ENCODE measurements at regions not wholly inside any gene's neighbourhood (a gene's known extent, or its start where the extent isn't known, plus 50 kb on each side); places are given as distances from the start of the nearest gene placed in this dataset.
A peak's percentile ranks its signal among the peaks of the same experiment; 100 is the strongest.

GRCh38 chr6:126761854-126762253, 356.6 kb upstream of the RSPO3 start:
- no peak for DNase-seq
- H3K4me3 ChIP-seq (ENCODE audit: low read length): no peak overlapping the region
- peak in 1 of 2 donors; percentile 29 for ATAC-seq
- H3K27ac ChIP-seq (ENCODE audit: low read length): no peak overlapping the region
- no peaks in the 10 kb centered on the region for H3K27me3 ChIP-seq (ENCODE audit: control insufficient read depth, insufficient read depth)
- 54% methylated on average over 3 of the region's 3 CpGs for WGBS
- H3K4me1 ChIP-seq (ENCODE audit: control insufficient read depth, insufficient read depth, low read length): no peaks in the 10 kb centered on the region
- intact Hi-C loops (cut with DNase I): no loop called here
- no peaks in the 10 kb centered on the region for H3K9me3 ChIP-seq (ENCODE audit: control insufficient read depth, low read length)

GRCh38 chr6:126764104-126764503, 354.4 kb upstream of the RSPO3 start:
- Histone ChIP-seq H3K4me3 (ENCODE audit: low read length) (no peak overlapping the region), H3K27ac (ENCODE audit: low read length) (no peak overlapping the region), H3K27me3 (ENCODE audit: control insufficient read depth, insufficient read depth) (no peaks in the 10 kb centered on the region), H3K4me1 (ENCODE audit: control insufficient read depth, insufficient read depth, low read length) (no peaks in the 10 kb centered on the region), H3K9me3 (ENCODE audit: control insufficient read depth, low read length) (no peaks in the 10 kb centered on the region)
- intact Hi-C loops (cut with DNase I): no loop called here
- ATAC-seq (peak in 1 of 2 donors; percentile 85), DNase-seq (no peak)
- WGBS: 46% methylated on average over 4 of the region's 4 CpGs

DNA sequence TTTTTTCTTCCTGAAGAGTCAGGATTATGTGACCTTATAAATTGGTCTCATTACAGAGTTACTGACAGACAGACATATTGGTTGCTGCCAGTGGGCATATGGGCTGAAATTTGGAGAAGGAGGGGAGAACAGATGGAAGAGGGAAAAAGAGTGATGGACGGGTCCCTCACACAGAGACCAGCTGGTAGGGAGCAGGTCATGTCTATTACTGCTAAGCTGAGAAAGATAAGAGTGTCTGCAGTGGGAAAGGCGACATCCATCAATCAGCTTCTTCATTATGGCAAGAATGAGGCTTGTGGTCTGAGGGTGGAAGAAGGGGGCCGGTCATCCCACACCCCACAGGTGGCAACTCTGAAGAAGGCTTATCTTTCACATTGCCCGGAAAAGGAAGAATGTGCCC, 353.8 kb upstream of the RSPO3 start:
- ATAC-seq: peak in 1 of 2 donors; percentile 36
- H3K9me3 ChIP-seq (ENCODE audit: control insufficient read depth, low read length): no peaks in the 10 kb centered on the region
- no peak for DNase-seq
- H3K4me1 ChIP-seq (ENCODE audit: control insufficient read depth, insufficient read depth, low read length): no peaks in the 10 kb centered on the region
- H3K27me3 ChIP-seq (ENCODE audit: control insufficient read depth, insufficient read depth): no peaks in the 10 kb centered on the region
- no peak overlapping the region for H3K27ac ChIP-seq (ENCODE audit: low read length)
- intact Hi-C loops (cut with DNase I): no loop called here
- no peak overlapping the region for H3K4me3 ChIP-seq (ENCODE audit: low read length)
- WGBS: 73% methylated on average over 4 of the region's 4 CpGs

DNA sequence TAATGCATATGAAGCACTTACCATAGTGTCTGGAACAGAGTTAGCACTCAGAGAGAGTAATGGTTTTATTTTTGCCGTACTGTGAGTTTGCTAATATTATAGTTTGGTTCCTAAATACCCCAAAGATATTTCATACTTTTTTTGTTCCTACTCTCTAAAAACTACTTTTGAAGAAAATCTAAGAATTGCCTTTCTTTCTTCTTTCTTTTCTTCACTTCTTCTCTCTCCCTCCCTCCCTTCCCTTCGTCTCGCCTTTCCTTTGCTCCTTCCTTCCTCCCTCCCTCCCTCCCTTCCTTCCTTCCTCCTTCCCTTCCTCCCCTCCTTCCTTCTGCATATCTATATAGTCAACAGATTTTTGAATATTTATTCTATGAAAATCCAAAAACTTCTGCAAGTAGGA, 351.7 kb upstream of the RSPO3 start:
- H3K4me1 ChIP-seq (ENCODE audit: control insufficient read depth, insufficient read depth, low read length): no peaks in the 10 kb centered on the region
- H3K4me3 ChIP-seq (ENCODE audit: low read length): no peak overlapping the region
- ATAC-seq (no peak), DNase-seq (no peak)
- H3K9me3 ChIP-seq (ENCODE audit: control insufficient read depth, low read length): no peaks in the 10 kb centered on the region
- no peaks in the 10 kb centered on the region for H3K27me3 ChIP-seq (ENCODE audit: control insufficient read depth, insufficient read depth)
- WGBS: 84% methylated on average over 3 of the region's 3 CpGs
- intact Hi-C loops (cut with DNase I): no loop called here
- no peak overlapping the region for H3K27ac ChIP-seq (ENCODE audit: low read length)

- DNase-seq: no peak
- no peak for ATAC-seq
- H3K9me3 ChIP-seq (ENCODE audit: control insufficient read depth, low read length): no peaks in the 10 kb centered on the region
- WGBS: 37% methylated on average over 1 of the region's 1 CpG
- H3K27ac ChIP-seq (ENCODE audit: low read length): no peak overlapping the region
- no peaks in the 10 kb centered on the region for H3K27me3 ChIP-seq (ENCODE audit: control insufficient read depth, insufficient read depth)
- intact Hi-C loops (cut with DNase I): no loop called here
- no peaks in the 10 kb centered on the region for H3K4me1 ChIP-seq (ENCODE audit: control insufficient read depth, insufficient read depth, low read length)
- H3K4me3 ChIP-seq (ENCODE audit: low read length): no peak overlapping the region
Observed at GRCh38 chr6:126767711-126768110, 350.8 kb upstream of the RSPO3 start.

GRCh38 chr6:126770176-126770575, 348.3 kb upstream of the RSPO3 start:
- no peak overlapping the region for H3K27ac ChIP-seq (ENCODE audit: low read length)
- H3K4me1 ChIP-seq (ENCODE audit: control insufficient read depth, insufficient read depth, low read length): peaks cover 2% of the 10 kb centered on the region
- ATAC-seq (no peak), DNase-seq (no peak)
- H3K27me3 ChIP-seq (ENCODE audit: control insufficient read depth, insufficient read depth): no peaks in the 10 kb centered on the region
- WGBS: 48% methylated on average over 1 of the region's 1 CpG
- no peak overlapping the region for H3K4me3 ChIP-seq (ENCODE audit: low read length)
- no peaks in the 10 kb centered on the region for H3K9me3 ChIP-seq (ENCODE audit: control insufficient read depth, low read length)
- intact Hi-C loops (cut with DNase I): no loop called here

DNA sequence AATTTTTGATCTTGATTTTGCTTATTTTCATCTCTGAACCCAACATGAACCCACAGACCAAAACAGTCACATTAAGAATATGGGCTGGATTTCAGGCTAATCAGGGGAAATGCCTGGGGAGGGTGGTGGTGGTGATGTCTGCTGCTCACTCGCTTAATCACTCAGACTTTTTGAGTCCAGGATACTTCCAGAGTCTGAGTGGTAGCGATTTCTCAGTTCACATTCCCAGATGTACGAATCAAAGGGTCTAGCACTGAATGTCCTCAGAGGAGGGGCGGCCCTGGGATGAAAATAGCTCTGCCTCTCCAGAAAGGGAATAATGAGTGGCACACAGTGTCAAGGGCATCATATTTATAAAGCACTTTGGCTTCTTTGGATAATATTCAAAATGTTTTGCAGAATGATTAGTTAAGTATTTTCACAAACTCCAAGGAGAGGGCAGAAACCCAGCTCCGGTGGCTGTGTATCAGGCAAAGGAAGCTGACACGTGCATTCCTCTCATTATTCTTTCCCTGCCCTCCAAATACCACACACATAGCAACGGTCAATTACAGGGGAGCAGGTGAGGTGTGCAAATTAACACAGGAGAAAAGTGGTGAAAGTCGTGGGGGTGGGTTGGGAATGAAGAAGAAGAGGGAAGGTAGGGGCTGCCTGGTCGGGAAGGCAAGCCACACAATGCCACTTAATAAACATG, 345.2 kb upstream of the RSPO3 start:
- peaks cover 2% of the 10 kb centered on the region for H3K4me1 ChIP-seq (ENCODE audit: control insufficient read depth, insufficient read depth, low read length)
- H3K9me3 ChIP-seq (ENCODE audit: control insufficient read depth, low read length): no peaks in the 10 kb centered on the region
- peak overlapping the region; percentile 30 for H3K27ac ChIP-seq (ENCODE audit: low read length)
- no peak overlapping the region for H3K4me3 ChIP-seq (ENCODE audit: low read length)
- DNase-seq (peak in 2 of 3 donors; percentile 39 to 72), ATAC-seq (peak; percentile 80 to 97)
- H3K27me3 ChIP-seq (ENCODE audit: control insufficient read depth, insufficient read depth): no peaks in the 10 kb centered on the region
- intact Hi-C loops (cut with DNase I): no loop called here
- 16% methylated on average over 9 of the region's 9 CpGs for WGBS

DNA sequence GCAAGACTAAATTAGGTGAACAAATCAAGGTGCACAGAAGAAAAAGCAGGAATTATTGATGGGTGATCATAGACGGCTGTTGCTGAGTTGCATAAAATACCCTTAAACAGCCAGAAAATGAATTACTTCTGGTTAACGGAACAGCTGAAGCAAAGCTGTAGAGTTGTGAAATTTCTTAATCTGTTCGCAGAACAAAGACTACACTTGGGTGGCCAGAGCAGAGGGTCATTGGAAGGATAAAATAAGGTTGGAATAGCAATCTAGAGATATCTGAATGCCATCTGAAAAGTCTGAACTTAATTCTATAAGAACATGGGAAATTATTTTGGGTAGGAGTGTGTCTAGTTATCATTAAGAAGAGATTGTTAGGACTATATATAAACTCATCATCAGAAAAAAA, 339.1 kb upstream of the RSPO3 start:
- Histone ChIP-seq H3K4me3 (ENCODE audit: low read length) (no peak overlapping the region), H3K27me3 (ENCODE audit: control insufficient read depth, insufficient read depth) (no peaks in the 10 kb centered on the region), H3K9me3 (ENCODE audit: control insufficient read depth, low read length) (no peaks in the 10 kb centered on the region), H3K27ac (ENCODE audit: low read length) (no peak overlapping the region), H3K4me1 (ENCODE audit: control insufficient read depth, insufficient read depth, low read length) (no peaks in the 10 kb centered on the region)
- intact Hi-C loops (cut with DNase I): no loop called here
- WGBS: 71% methylated on average over 3 of the region's 3 CpGs
- ATAC-seq (no peak), DNase-seq (no peak)

- Histone ChIP-seq H3K9me3 (ENCODE audit: control insufficient read depth, low read length) (no peaks in the 10 kb centered on the region), H3K27ac (ENCODE audit: low read length) (no peak overlapping the region), H3K4me1 (ENCODE audit: control insufficient read depth, insufficient read depth, low read length) (no peaks in the 10 kb centered on the region), H3K27me3 (ENCODE audit: control insufficient read depth, insufficient read depth) (no peaks in the 10 kb centered on the region), H3K4me3 (ENCODE audit: low read length) (no peak overlapping the region)
- WGBS: 85% methylated on average over 2 of the region's 2 CpGs
- intact Hi-C loops (cut with DNase I): no loop called here
- no peak for DNase-seq
- ATAC-seq: no peak
Observed at GRCh38 chr6:126781582-126781981, 336.9 kb upstream of the RSPO3 start.

- no peak overlapping the region for H3K27ac ChIP-seq (ENCODE audit: low read length)
- ATAC-seq (no peak), DNase-seq (no peak)
- intact Hi-C loops (cut with DNase I): no loop called here
- 58% methylated on average over 2 of the region's 2 CpGs for WGBS
- no peaks in the 10 kb centered on the region for H3K27me3 ChIP-seq (ENCODE audit: control insufficient read depth, insufficient read depth)
- no peak overlapping the region for H3K4me3 ChIP-seq (ENCODE audit: low read length)
- H3K9me3 ChIP-seq (ENCODE audit: control insufficient read depth, low read length): no peaks in the 10 kb centered on the region
- H3K4me1 ChIP-seq (ENCODE audit: control insufficient read depth, insufficient read depth, low read length): no peaks in the 10 kb centered on the region
Observed at GRCh38 chr6:126784161-126784790, 334.2 kb upstream of the RSPO3 start.

DNA sequence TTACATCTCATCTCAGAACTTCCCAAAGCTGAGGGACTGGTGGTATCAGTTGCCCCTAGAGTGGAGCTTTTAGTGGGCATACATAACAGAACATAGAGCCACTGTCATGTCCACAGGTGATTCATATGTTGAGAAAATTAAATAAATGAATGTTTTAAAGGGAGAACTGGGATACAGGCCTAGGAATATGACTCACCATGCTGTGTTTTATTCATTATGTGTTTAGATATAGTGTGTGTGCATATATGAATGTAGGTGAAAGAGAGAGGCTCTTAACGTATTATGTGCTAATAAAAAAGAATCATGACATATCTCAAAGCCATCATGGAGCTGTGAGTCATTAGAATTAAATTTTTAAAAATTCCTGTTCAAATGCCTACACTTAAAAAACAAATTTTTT, 332.2 kb upstream of the RSPO3 start:
- 94% methylated on average over 1 of the region's 1 CpG for WGBS
- DNase-seq: no peak
- H3K4me1 ChIP-seq (ENCODE audit: control insufficient read depth, insufficient read depth, low read length): peaks cover 2% of the 10 kb centered on the region
- no peak overlapping the region for H3K4me3 ChIP-seq (ENCODE audit: low read length)
- no peaks in the 10 kb centered on the region for H3K9me3 ChIP-seq (ENCODE audit: control insufficient read depth, low read length)
- no peaks in the 10 kb centered on the region for H3K27me3 ChIP-seq (ENCODE audit: control insufficient read depth, insufficient read depth)
- intact Hi-C loops (cut with DNase I): no loop called here
- ATAC-seq: no peak
- no peak overlapping the region for H3K27ac ChIP-seq (ENCODE audit: low read length)

All from right cardiac atrium (tissue), 5 donors.